ENCODE measurements at regions not wholly inside any gene's neighbourhood (a gene's known extent, or its start where the extent isn't known, plus 50 kb on each side); places are given as distances from the start of the nearest gene placed in this dataset.

- TF ChIP-seq, protein P1, sequence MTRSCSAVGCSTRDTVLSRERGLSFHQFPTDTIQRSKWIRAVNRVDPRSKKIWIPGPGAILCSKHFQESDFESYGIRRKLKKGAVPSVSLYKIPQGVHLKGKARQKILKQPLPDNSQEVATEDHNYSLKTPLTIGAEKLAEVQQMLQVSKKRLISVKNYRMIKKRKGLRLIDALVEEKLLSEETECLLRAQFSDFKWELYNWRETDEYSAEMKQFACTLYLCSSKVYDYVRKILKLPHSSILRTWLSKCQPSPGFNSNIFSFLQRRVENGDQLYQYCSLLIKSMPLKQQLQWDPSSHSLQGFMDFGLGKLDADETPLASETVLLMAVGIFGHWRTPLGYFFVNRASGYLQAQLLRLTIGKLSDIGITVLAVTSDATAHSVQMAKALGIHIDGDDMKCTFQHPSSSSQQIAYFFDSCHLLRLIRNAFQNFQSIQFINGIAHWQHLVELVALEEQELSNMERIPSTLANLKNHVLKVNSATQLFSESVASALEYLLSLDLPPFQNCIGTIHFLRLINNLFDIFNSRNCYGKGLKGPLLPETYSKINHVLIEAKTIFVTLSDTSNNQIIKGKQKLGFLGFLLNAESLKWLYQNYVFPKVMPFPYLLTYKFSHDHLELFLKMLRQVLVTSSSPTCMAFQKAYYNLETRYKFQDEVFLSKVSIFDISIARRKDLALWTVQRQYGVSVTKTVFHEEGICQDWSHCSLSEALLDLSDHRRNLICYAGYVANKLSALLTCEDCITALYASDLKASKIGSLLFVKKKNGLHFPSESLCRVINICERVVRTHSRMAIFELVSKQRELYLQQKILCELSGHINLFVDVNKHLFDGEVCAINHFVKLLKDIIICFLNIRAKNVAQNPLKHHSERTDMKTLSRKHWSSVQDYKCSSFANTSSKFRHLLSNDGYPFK (CRISPR knock-in tag; IDR thresholded peaks at IDR 0.05; ENCODE audit: borderline replicate concordance) = peak; percentile 74; the same call in 1 of the 2 replicates
- TF ChIP-seq, protein P2, sequence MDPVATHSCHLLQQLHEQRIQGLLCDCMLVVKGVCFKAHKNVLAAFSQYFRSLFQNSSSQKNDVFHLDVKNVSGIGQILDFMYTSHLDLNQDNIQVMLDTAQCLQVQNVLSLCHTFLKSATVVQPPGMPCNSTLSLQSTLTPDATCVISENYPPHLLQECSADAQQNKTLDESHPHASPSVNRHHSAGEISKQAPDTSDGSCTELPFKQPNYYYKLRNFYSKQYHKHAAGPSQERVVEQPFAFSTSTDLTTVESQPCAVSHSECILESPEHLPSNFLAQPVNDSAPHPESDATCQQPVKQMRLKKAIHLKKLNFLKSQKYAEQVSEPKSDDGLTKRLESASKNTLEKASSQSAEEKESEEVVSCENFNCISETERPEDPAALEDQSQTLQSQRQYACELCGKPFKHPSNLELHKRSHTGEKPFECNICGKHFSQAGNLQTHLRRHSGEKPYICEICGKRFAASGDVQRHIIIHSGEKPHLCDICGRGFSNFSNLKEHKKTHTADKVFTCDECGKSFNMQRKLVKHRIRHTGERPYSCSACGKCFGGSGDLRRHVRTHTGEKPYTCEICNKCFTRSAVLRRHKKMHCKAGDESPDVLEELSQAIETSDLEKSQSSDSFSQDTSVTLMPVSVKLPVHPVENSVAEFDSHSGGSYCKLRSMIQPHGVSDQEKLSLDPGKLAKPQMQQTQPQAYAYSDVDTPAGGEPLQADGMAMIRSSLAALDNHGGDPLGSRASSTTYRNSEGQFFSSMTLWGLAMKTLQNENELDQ (CRISPR knock-in tag; IDR thresholded peaks at IDR 0.05; ENCODE audit: borderline replicate concordance) = no peak
- TF ChIP-seq ZNF121 (CRISPR knock-in tag; IDR thresholded peaks at IDR 0.05) (0 out of 2 replicates have a peak, but pooled peaks have one; percentile 11), NR2F2 (IDR thresholded peaks at IDR 0.05; ENCODE audit: borderline replicate concordance, low read depth) (peak; percentile 97), NFIC (IDR thresholded peaks at IDR 0.05; ENCODE audit: low read length) (peak; percentile 91), HNF4A (CRISPR knock-in tag; IDR thresholded peaks at IDR 0.05) (peak; percentile 91), SP5 (CRISPR knock-in tag; IDR thresholded peaks at IDR 0.05; ENCODE audit: borderline replicate concordance, low read depth) (peak; percentile 98), NAIF1 (CRISPR knock-in tag; IDR thresholded peaks at IDR 0.05; ENCODE audit: borderline replicate concordance) (no peak), ZNF430 (CRISPR knock-in tag; IDR thresholded peaks at IDR 0.05) (peak; percentile 75), PHF5A (CRISPR knock-in tag; IDR thresholded peaks at IDR 0.05; ENCODE audit: low read depth, unreplicated experiment) (peak; percentile 68), ZKSCAN5 (CRISPR knock-in tag; IDR thresholded peaks at IDR 0.05) (no peak), ZNF883 (CRISPR knock-in tag; IDR thresholded peaks at IDR 0.05; ENCODE audit: not compliant biosample characterization) (no peak), ZFP91 (CRISPR knock-in tag; IDR thresholded peaks at IDR 0.05; ENCODE audit: borderline replicate concordance) (peak; percentile 85; the same call in 1 of the 2 replicates), ZNF746 (CRISPR knock-in tag; IDR thresholded peaks at IDR 0.05) (peak; percentile 92), ZNF333 (CRISPR knock-in tag; IDR thresholded peaks at IDR 0.05; ENCODE audit: borderline replicate concordance) (no peak)
- TF ChIP-seq, protein P3, sequence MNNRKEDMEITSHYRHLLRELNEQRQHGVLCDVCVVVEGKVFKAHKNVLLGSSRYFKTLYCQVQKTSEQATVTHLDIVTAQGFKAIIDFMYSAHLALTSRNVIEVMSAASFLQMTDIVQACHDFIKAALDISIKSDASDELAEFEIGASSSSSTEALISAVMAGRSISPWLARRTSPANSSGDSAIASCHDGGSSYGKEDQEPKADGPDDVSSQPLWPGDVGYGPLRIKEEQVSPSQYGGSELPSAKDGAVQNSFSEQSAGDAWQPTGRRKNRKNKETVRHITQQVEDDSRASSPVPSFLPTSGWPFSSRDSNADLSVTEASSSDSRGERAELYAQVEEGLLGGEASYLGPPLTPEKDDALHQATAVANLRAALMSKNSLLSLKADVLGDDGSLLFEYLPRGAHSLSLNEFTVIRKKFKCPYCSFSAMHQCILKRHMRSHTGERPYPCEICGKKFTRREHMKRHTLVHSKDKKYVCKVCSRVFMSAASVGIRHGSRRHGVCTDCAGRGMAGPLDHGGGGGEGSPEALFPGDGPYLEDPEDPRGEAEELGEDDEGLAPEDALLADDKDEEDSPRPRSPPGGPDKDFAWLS (CRISPR knock-in tag; IDR thresholded peaks at IDR 0.05; ENCODE audit: borderline replicate concordance) = no peak
Measured at GRCh38 chr12:4015225-4016091, 142.3 kb upstream of the PARP11 start (continued).
